Mesendoderm (in vitro differentiated cells): ENCODE measurements at regions not wholly inside any gene's neighbourhood (a gene's known extent, or its start where the extent isn't known, plus 50 kb on each side); places are given as distances from the start of the nearest gene placed in this dataset.

Source experiments
- DNase-seq: peaks from one replicate; pipeline ENCODE4 v3.0.0; 2013
- H2AK5ac ChIP-seq: 2 replicates; pipeline ENCODE4 v1.6.1; 2013; ENCODE audit warnings: low read length, inconsistent platforms
- H2BK120ac ChIP-seq: 2 replicates; pipeline ENCODE4 v1.6.1; 2013; ENCODE audit warnings: low read depth, mild to moderate bottlenecking, low read length, moderate library complexity, mixed read lengths
- H2BK15ac ChIP-seq: replicated peaks from 2 replicates; pipeline ENCODE4 v1.6.1; 2013; ENCODE audit warnings: low read depth, mild to moderate bottlenecking, moderate library complexity
- H2BK5ac ChIP-seq: 2 replicates; pipeline ENCODE4 v1.6.1; 2013; ENCODE audit warnings: low read length, inconsistent platforms
- H3K18ac ChIP-seq: 2 replicates; pipeline ENCODE4 v1.6.1; 2013; ENCODE audit warnings: mild to moderate bottlenecking, low read length, mixed read lengths
- H3K23ac ChIP-seq: one replicate; pipeline ENCODE4 v1.6.1; 2013; ENCODE audit warnings: low read length
- H3K27ac ChIP-seq: 2 replicates; pipeline ENCODE4 v1.5.1; 2013; ENCODE audit warnings: low read depth, mild to moderate bottlenecking, inconsistent platforms, low read length, moderate library complexity
- H3K27me3 ChIP-seq: 2 replicates; pipeline ENCODE4 v1.6.1; 2013; ENCODE audit warnings: low read length, control low read depth, mild to moderate bottlenecking, inconsistent platforms; ENCODE audit not compliant: insufficient read depth, poor library complexity
- H3K36me3 ChIP-seq: 2 replicates; pipeline ENCODE4 v1.6.1; 2013; ENCODE audit warnings: low read length, inconsistent platforms; ENCODE audit not compliant: control insufficient read depth, insufficient read depth
- H3K4ac ChIP-seq: one replicate; pipeline ENCODE4 v1.6.1; 2013; ENCODE audit warnings: low read depth, mild to moderate bottlenecking, low read length, moderate library complexity
- H3K4me1 ChIP-seq: 2 replicates; pipeline ENCODE4 v1.6.1; 2013; ENCODE audit warnings: low read depth, low read length, inconsistent platforms; ENCODE audit not compliant: control insufficient read depth
- H3K4me2 ChIP-seq: 2 replicates; pipeline ENCODE4 v1.6.1; 2013; ENCODE audit warnings: low read length
- H3K4me3 ChIP-seq: 2 replicates; pipeline ENCODE4 v1.5.1; 2013; ENCODE audit warnings: mild to moderate bottlenecking, low read length
- H3K56ac ChIP-seq: one replicate; pipeline ENCODE4 v1.6.1; 2013; ENCODE audit warnings: low read length
- H3K79me1 ChIP-seq: 2 replicates; pipeline ENCODE4 v1.6.1; 2013; ENCODE audit warnings: low read length, inconsistent platforms
- H3K79me2 ChIP-seq: 2 replicates; pipeline ENCODE4 v1.6.1; 2013; ENCODE audit warnings: mild to moderate bottlenecking, low read length; ENCODE audit not compliant: control insufficient read depth, insufficient read depth
- H3K9ac ChIP-seq: 2 replicates; pipeline ENCODE4 v1.6.1; 2013; ENCODE audit warnings: low read length, inconsistent platforms
- H4K5ac ChIP-seq: one replicate; pipeline ENCODE4 v1.6.1; 2013; ENCODE audit warnings: low read length
- H4K8ac ChIP-seq: one replicate; pipeline ENCODE4 v1.6.1; 2013; ENCODE audit warnings: low read depth, mild to moderate bottlenecking, control low read depth, low read length, moderate library complexity
- WGBS: extraction: QIAGEN DNeasy Blood & Tissue Kit; methylation state at CpG from one replicate; pipeline ENCODE4 v1.1.7; 2013; ENCODE audit warnings: low lambda C conversion rate, missing lambda C conversion rate; ENCODE audit not compliant: insufficient coverage; ENCODE audit errors: extremely low coverage; 5-methylcytosine and 5-hydroxymethylcytosine counted together

GRCh38 chr14:85241022-85241855 lies 288.7 kb upstream of the FLRT2 start:
- H3K27ac ChIP-seq: no peak overlapping the region
- no peak for DNase-seq

GRCh38 chr14:85242666-85243065 lies 287.3 kb upstream of the FLRT2 start:
- H4K5ac ChIP-seq: no peak overlapping the region
- no peak overlapping the region for H3K56ac ChIP-seq
- H2BK15ac ChIP-seq: no peak overlapping the region
- H3K4me3 ChIP-seq: no peak overlapping the region
- H3K4me2 ChIP-seq: no peak overlapping the region
- no peak overlapping the region for H4K8ac ChIP-seq
- H2AK5ac ChIP-seq: no peak overlapping the region
- WGBS: no CpG with 5 or more reads among the region's 4 CpGs
- no peaks in the 10 kb centered on the region for H3K79me2 ChIP-seq
- H3K27ac ChIP-seq: no peak overlapping the region
- H2BK120ac ChIP-seq: no peak overlapping the region
- H2BK5ac ChIP-seq: no peak overlapping the region
- no peak overlapping the region for H3K9ac ChIP-seq
- no peaks in the 10 kb centered on the region for H3K79me1 ChIP-seq
- H3K4me1 ChIP-seq: no peaks in the 10 kb centered on the region
- H3K23ac ChIP-seq: no peak overlapping the region
- DNase-seq: no peak
- H3K27me3 ChIP-seq: no peaks in the 10 kb centered on the region
- no peak overlapping the region for H3K18ac ChIP-seq
- no peaks in the 10 kb centered on the region for H3K36me3 ChIP-seq
- no peak overlapping the region for H3K4ac ChIP-seq

More at GRCh38 chr14:85241022-85241855, 288.7 kb upstream of the FLRT2 start:
- WGBS: no CpG with 5 or more reads among the region's 14 CpGs
- H3K36me3 ChIP-seq: no peaks in the 10 kb centered on the region
- no peak overlapping the region for H3K9ac ChIP-seq
- H2BK120ac ChIP-seq: no peak overlapping the region
- peak overlapping the region; percentile 28 for H4K8ac ChIP-seq
- no peak overlapping the region for H3K18ac ChIP-seq
- H2BK15ac ChIP-seq: no peak overlapping the region
- no peaks in the 10 kb centered on the region for H3K4me1 ChIP-seq
- H2AK5ac ChIP-seq: no peak overlapping the region
- no peak overlapping the region for H3K4me3 ChIP-seq
- no peaks in the 10 kb centered on the region for H3K79me2 ChIP-seq
- no peaks in the 10 kb centered on the region for H3K27me3 ChIP-seq
- H3K23ac ChIP-seq: no peak overlapping the region
- H4K5ac ChIP-seq: no peak overlapping the region
- H2BK5ac ChIP-seq: no peak overlapping the region
- H3K56ac ChIP-seq: no peak overlapping the region
- no peak overlapping the region for H3K4me2 ChIP-seq
- H3K79me1 ChIP-seq: no peaks in the 10 kb centered on the region
- no peak overlapping the region for H3K4ac ChIP-seq

DNA sequence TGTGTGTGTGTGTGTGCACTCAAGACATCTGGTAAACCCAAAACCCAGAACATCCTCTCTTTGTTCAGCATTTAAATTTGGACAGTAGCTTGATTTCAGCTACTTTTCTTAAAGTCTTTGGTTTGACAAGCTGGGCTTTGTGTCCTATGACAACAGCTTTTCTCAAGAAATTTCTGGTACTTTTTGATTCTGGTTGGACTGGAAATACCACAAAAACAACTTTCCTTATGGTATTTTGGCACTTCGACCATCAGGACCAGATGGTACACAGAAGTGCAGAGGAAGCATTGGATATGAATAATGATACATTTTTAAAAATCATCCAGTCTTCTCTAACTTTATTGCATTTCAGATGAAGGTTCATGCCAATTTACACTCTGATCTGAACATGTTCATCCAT lies 286.6 kb upstream of the FLRT2 start:
- no peak for DNase-seq
- Histone ChIP-seq H3K4me2 (no peak overlapping the region), H4K8ac (no peak overlapping the region), H3K4me1 (no peaks in the 10 kb centered on the region), H3K9ac (no peak overlapping the region), H3K23ac (no peak overlapping the region), H3K56ac (no peak overlapping the region), H2AK5ac (no peak overlapping the region), H3K4me3 (no peak overlapping the region), H3K27ac (no peak overlapping the region), H2BK5ac (no peak overlapping the region), H3K36me3 (no peaks in the 10 kb centered on the region), H3K27me3 (no peaks in the 10 kb centered on the region), H3K18ac (no peak overlapping the region), H3K4ac (no peak overlapping the region), H4K5ac (no peak overlapping the region), H2BK120ac (no peak overlapping the region), H3K79me1 (no peaks in the 10 kb centered on the region), H2BK15ac (no peak overlapping the region), H3K79me2 (no peaks in the 10 kb centered on the region)
- WGBS: no CpG with 5 or more reads among the region's 1 CpG

DNA sequence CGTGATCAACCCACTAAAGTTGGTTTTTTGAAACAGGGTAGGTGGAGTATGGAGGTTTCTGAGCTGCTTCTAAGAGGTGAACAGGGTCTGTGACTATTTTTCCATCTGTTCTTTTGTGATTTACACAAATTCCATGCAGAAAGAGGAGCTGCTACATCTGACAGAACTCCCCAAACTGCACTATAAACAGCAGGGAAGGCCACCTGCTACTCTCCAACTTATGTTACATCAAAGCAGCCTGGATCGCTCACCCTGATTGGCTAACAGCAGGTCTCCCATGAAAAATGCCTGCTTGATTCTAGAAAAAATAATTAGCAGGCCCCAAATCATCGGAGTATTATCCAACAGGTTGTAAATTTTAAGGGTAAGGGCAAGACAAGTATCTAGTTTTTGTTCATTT lies 282.9 kb upstream of the FLRT2 start:
- DNase-seq: no peak
- H2BK15ac ChIP-seq: no peak overlapping the region
- H3K4ac ChIP-seq: no peak overlapping the region
- H3K36me3 ChIP-seq: no peaks in the 10 kb centered on the region
- H3K23ac ChIP-seq: no peak overlapping the region
- no peak overlapping the region for H3K27ac ChIP-seq
- H4K5ac ChIP-seq: no peak overlapping the region
- no peak overlapping the region for H3K4me2 ChIP-seq
- H2BK120ac ChIP-seq: no peak overlapping the region
- H3K4me3 ChIP-seq: no peak overlapping the region
- no peaks in the 10 kb centered on the region for H3K27me3 ChIP-seq
- no peak overlapping the region for H4K8ac ChIP-seq
- H2BK5ac ChIP-seq: no peak overlapping the region
- no peak overlapping the region for H3K56ac ChIP-seq
- WGBS: no CpG with 5 or more reads among the region's 3 CpGs
- no peaks in the 10 kb centered on the region for H3K79me2 ChIP-seq
- H3K4me1 ChIP-seq: no peaks in the 10 kb centered on the region
- H3K79me1 ChIP-seq: no peaks in the 10 kb centered on the region
- no peak overlapping the region for H2AK5ac ChIP-seq
- no peak overlapping the region for H3K18ac ChIP-seq
- H3K9ac ChIP-seq: no peak overlapping the region

- no peaks in the 10 kb centered on the region for H3K27me3 ChIP-seq
- no peak overlapping the region for H3K4me2 ChIP-seq
- no peaks in the 10 kb centered on the region for H3K79me2 ChIP-seq
- no peak overlapping the region for H4K5ac ChIP-seq
- no peak overlapping the region for H2BK15ac ChIP-seq
- H3K4me1 ChIP-seq: no peaks in the 10 kb centered on the region
- H3K56ac ChIP-seq: no peak overlapping the region
- peak; percentile 45 for DNase-seq
- no peak overlapping the region for H3K27ac ChIP-seq
- H3K4me3 ChIP-seq: no peak overlapping the region
- no peak overlapping the region for H2BK120ac ChIP-seq
- no peak overlapping the region for H2BK5ac ChIP-seq
- no peak overlapping the region for H2AK5ac ChIP-seq
- H3K18ac ChIP-seq: peak overlapping the region; percentile 51
- no peaks in the 10 kb centered on the region for H3K36me3 ChIP-seq
- H3K9ac ChIP-seq: no peak overlapping the region
- H3K23ac ChIP-seq: no peak overlapping the region
- no peak overlapping the region for H4K8ac ChIP-seq
- H3K79me1 ChIP-seq: no peaks in the 10 kb centered on the region
- WGBS: no CpG with 5 or more reads among the region's 4 CpGs
- H3K4ac ChIP-seq: no peak overlapping the region
Observed at GRCh38 chr14:85248881-85249635, 280.9 kb upstream of the FLRT2 start.
